ENCODE measurements at regions not wholly inside any gene's neighbourhood (a gene's known extent, or its start where the extent isn't known, plus 50 kb on each side); places are given as distances from the start of the nearest gene placed in this dataset.

DNA sequence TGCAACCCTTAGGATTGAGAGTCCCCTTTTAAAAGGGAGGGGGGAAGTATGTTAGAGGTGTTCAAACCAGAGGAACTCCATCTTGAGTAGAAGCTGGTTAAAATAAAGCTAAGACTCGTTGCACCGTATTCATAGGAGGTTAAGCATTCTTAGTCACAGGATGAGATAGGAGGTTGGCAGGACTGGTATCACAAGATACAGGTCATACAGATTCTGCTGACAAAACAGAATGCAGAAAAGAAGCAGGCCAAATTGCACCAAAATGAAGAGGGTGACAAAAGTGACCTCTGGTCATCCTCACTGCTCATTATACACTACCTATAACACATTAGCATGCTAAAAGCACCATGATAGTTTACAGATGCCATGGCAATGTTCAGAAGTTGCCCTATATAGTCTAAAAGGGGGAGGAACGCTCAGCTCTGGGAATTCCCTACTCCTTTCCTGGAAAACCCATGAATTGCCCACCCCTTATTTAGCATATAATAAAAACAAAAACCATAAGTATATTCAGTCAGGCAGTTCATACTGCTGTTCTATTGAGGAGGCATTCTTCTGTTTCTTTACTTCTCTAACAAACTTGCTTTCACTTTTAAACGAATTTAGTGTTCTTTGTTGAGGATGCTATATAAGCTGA is 192.2 kb upstream of the NDUFV2 start:
- Histone ChIP-seq H4K5ac (ENCODE audit: insufficient read length, low read depth, low read length) (no peak overlapping the region), H3K36me3 (ENCODE audit: control insufficient read depth in 2 of 4, insufficient read depth in 4 of 4, low read length in 3 of 4) (no peaks in the 10 kb centered on the region), H3K23ac (ENCODE audit: insufficient read length) (no peak overlapping the region), H3K79me1 (ENCODE audit: low read depth, low read length) (no peaks in the 10 kb centered on the region), H2BK12ac (ENCODE audit: low read depth, low read length) (no peak overlapping the region), H3K4me1 (replicated peaks in 1 of 4; ENCODE audit: control insufficient read depth in 3 of 4, insufficient read depth in 4 of 4, low read length in 3 of 4) (no peaks in the 10 kb centered on the region; a peak in 3 of 7 replicates), H3K4me3 (ENCODE audit: extremely low read depth in 1 of 4, insufficient read depth in 2 of 4, low read depth in 3 of 4, low read length in 4 of 4) (no peak overlapping the region), H3K14ac (ENCODE audit: insufficient read length) (no peak overlapping the region), H3K23me2 (ENCODE audit: low read depth, low read length) (peaks cover 2% of the 10 kb centered on the region; the same call in 1 of the 2 replicates), H3K27me3 (replicated peaks in 1 of 4; ENCODE audit: control insufficient read depth in 3 of 4, extremely low read depth in 1 of 4, insufficient read depth in 3 of 4, low read length in 3 of 4) (no peaks in the 10 kb centered on the region), H2BK20ac (ENCODE audit: low read length) (no peak overlapping the region), H2BK15ac (ENCODE audit: low read length) (no peak overlapping the region), H4K8ac (ENCODE audit: extremely low read depth, insufficient read depth, low read length) (no peak overlapping the region), H3K79me2 (ENCODE audit: control insufficient read depth in 1 of 2, insufficient read depth in 2 of 2, low read length in 2 of 2) (no peaks in the 10 kb centered on the region), H3K4ac (replicated peaks; ENCODE audit: insufficient read length, low read depth, low read length) (no peak overlapping the region), H3K9ac (replicated peaks in 1 of 4; ENCODE audit: extremely low read depth in 1 of 4, low read depth in 3 of 4, low read length in 3 of 4) (no peak overlapping the region), H2BK5ac (ENCODE audit: low read depth, low read length) (no peak overlapping the region), H3K27ac (ENCODE audit: low read depth, low read length) (no peak overlapping the region), H3K18ac (ENCODE audit: extremely low read depth, low read length) (no peak overlapping the region), H2BK120ac (replicated peaks; ENCODE audit: low read depth, low read length) (no peak overlapping the region), H2AFZ (ENCODE audit: low read length) (no peak overlapping the region), H4K91ac (replicated peaks; ENCODE audit: insufficient read length, low read length) (no peak overlapping the region), H3K4me2 (ENCODE audit: insufficient read depth in 1 of 2, low read depth in 2 of 2, low read length in 2 of 2) (no peak overlapping the region), H3K56ac (replicated peaks; ENCODE audit: insufficient read length, low read depth, low read length) (no peak overlapping the region), H2AK5ac (ENCODE audit: low read depth, low read length) (no peak overlapping the region), H4K20me1 (replicated peaks in 1 of 2; ENCODE audit: control insufficient read depth in 1 of 2, insufficient read depth in 2 of 2, low read length in 2 of 2) (no peaks in the 10 kb centered on the region), H3K9me3 (ENCODE audit: insufficient read depth in 2 of 2, low read depth in 1 of 2, low read length in 1 of 2) (peaks cover 14 to 15% of the 10 kb centered on the region in 2 experiments)
- CTCF ChIA-PET (ENCODE audit: partially characterized antibody), result interaction anchor here (0.9 to 1.5 kb wide), 5 partner anchors 9 to 207 kb away, joined by 3 to 4 read pairs (median 3); no protein-coding TSS in a partner anchor
- 83% methylated on average over 4 of the region's 4 CpGs; no CpG with 5 or more reads in 1 of the 2 experiments for WGBS, 2 experiments (ENCODE audit: extremely low coverage in 1 of 2, insufficient coverage in 1 of 2, insufficient read length in 1 of 2, insufficient replicate concordance in 2 of 2, low coverage in 1 of 2, low lambda C conversion rate in 2 of 2, missing lambda C conversion rate in 1 of 2)
- TF ChIP-seq SP2 (IDR thresholded peaks at IDR 0.05; ENCODE audit: low read length) (no peak), TAF7 (optimal IDR thresholded peaks at IDR 0.05; ENCODE audit: borderline replicate concordance, low read depth, low read length) (no peak), CEBPB (IDR thresholded peaks at IDR 0.05; ENCODE audit: low read depth, low read length) (no peak), BRCA1 (IDR thresholded peaks at IDR 0.05; ENCODE audit: low read depth, low read length) (no peak), RFX5 (IDR thresholded peaks at IDR 0.05; ENCODE audit: borderline replicate concordance, low read depth, low read length) (no peak), CHD2 (IDR thresholded peaks at IDR 0.05; ENCODE audit: low read length) (no peak), FOSL1 (IDR thresholded peaks at IDR 0.05; ENCODE audit: insufficient read depth, low read depth, low read length) (no peak), TEAD4 (IDR thresholded peaks at IDR 0.05; ENCODE audit: low read depth, low read length) (no peak)
- TF ChIP-seq, protein P1, sequence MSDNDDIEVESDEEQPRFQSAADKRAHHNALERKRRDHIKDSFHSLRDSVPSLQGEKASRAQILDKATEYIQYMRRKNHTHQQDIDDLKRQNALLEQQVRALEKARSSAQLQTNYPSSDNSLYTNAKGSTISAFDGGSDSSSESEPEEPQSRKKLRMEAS (IDR thresholded peaks at IDR 0.05), result no peak
- DNase-seq (ENCODE audit: low read depth in 1 of 2, low spot score in 2 of 2) (no peak), FAIRE-seq (no peak)
- POLR2A ChIA-PET (ENCODE audit: partially characterized antibody), result no interaction called here

All from H1 (cell line).